ENCODE measurements at regions not wholly inside any gene's neighbourhood (a gene's known extent, or its start where the extent isn't known, plus 50 kb on each side); places are given as distances from the start of the nearest gene placed in this dataset.

DNA sequence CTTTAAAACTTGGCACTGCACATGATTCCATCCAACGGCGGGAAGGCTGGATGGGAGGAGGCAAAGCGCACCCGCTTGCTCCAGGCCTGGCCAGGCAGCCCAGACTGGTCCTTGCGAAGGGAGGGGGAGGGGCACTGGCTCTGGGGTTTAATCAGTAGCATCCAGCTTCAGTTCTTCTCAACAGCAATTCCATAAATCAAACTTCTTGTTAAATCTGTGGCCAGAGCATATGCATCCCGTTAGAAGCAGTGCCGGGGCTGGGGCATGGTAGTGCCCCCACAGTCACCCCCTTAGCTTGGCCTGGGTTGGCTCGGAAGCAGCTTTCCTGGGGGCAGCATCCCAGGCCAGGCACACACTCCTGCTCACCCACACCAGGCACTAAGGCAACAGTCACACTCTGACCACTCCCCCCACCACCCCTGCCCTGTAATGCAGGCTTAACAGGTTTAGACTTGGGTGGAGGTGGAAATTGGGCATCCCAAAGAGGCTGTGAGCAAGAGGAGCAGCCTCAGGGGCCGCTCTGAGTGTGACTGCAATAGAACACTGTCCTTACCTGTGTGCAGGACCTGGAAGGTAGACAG is 94.1 kb upstream of the CASZ1 start (continued):
- TF ChIP-seq, protein P1, sequence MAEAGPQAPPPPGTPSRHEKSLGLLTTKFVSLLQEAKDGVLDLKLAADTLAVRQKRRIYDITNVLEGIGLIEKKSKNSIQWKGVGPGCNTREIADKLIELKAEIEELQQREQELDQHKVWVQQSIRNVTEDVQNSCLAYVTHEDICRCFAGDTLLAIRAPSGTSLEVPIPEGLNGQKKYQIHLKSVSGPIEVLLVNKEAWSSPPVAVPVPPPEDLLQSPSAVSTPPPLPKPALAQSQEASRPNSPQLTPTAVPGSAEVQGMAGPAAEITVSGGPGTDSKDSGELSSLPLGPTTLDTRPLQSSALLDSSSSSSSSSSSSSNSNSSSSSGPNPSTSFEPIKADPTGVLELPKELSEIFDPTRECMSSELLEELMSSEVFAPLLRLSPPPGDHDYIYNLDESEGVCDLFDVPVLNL (IDR thresholded peaks at IDR 0.05; ENCODE audit: low read depth, low read length): no peak
- TF ChIP-seq MTA2 (IDR thresholded peaks at IDR 0.05; ENCODE audit: low read depth) (no peak), RBBP5 (conservative IDR thresholded peaks at IDR 0.05) (no peak), NBN (IDR thresholded peaks at IDR 0.05) (no peak), CUX1 (IDR thresholded peaks at IDR 0.05; ENCODE audit: insufficient replicate concordance, low read depth, low read length) (no peak), NFYA (IDR thresholded peaks at IDR 0.05; ENCODE audit: borderline replicate concordance, low read depth, low read length) (no peak)
- TF ChIP-seq, protein P2, sequence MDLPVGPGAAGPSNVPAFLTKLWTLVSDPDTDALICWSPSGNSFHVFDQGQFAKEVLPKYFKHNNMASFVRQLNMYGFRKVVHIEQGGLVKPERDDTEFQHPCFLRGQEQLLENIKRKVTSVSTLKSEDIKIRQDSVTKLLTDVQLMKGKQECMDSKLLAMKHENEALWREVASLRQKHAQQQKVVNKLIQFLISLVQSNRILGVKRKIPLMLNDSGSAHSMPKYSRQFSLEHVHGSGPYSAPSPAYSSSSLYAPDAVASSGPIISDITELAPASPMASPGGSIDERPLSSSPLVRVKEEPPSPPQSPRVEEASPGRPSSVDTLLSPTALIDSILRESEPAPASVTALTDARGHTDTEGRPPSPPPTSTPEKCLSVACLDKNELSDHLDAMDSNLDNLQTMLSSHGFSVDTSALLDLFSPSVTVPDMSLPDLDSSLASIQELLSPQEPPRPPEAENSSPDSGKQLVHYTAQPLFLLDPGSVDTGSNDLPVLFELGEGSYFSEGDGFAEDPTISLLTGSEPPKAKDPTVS (IDR thresholded peaks at IDR 0.05; ENCODE audit: low read depth, low read length): no peak

Data from GM12878 (cell line).